GM12873 (cell line): ENCODE measurements at regions not wholly inside any gene's neighbourhood (a gene's known extent, or its start where the extent isn't known, plus 50 kb on each side); places are given as distances from the start of the nearest gene placed in this dataset.

Experiments
- CTCF ChIP-seq: IDR thresholded peaks from 2 replicates; pipeline ENCODE4 v1.5.1; 2012; ENCODE audit warnings: low read depth, mild to moderate bottlenecking, moderate library complexity, low read length, control low read depth; ENCODE audit not compliant: insufficient read depth; ENCODE audit errors: missing control alignments

DNA sequence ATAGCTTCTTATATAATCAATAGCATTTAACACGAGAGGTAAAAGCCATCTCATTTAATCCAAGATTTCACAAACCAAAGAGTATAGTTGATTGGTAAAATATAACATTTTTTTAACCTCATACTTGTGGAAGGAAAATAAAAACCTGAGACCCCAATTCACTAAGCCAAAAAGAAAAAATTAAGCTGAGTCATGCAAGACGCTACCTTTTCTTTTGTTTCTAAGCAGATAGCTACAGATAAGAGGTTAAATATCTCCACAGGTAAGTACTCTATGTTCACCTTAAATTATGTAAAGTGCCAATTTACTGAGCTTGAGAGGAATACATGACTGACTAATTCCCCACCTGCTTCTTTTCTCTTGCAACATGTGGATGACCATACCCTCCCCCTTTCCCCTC is 656.4 kb downstream of the MECOM start:
- no peak for TF ChIP-seq CTCF

DNA sequence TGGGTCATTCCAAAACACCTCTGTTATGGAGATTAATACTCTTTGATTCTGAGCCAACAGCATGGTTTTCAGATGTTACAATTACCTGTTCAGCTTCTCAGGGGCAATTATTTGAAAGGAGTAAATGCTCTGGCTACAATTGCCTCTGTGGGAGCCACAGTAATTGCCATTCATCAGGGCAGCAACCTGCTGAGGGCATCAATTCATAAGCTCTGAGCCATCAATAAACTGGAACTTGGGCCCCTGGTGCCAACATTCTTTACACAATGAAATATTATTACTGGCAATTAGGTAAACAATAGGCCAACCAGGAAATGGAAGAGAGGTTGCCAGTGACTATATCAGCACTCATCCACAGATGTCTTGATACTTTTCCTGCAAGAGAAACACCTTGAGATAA is 660.8 kb downstream of the MECOM start:
- no peak for TF ChIP-seq CTCF

DNA sequence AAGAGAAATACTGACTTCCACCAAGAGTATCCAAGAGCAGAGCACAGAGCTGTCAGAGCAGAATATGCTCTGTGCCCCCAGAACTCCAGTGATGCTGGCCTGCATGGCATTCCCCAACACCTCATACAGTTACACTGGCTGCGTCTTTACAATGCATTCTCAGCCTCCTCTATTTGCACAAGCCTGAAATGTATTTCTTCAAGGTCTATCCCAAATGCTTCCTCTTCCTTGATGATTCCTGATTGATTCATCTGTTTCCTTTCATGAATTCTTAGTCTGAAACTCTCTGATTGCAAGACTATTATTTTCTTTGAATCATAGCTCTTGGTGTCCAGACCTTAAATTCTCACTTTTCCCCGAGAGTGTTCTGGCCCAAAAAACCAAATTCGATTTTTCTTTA is 664.7 kb downstream of the MECOM start:
- TF ChIP-seq CTCF = no peak

DNA sequence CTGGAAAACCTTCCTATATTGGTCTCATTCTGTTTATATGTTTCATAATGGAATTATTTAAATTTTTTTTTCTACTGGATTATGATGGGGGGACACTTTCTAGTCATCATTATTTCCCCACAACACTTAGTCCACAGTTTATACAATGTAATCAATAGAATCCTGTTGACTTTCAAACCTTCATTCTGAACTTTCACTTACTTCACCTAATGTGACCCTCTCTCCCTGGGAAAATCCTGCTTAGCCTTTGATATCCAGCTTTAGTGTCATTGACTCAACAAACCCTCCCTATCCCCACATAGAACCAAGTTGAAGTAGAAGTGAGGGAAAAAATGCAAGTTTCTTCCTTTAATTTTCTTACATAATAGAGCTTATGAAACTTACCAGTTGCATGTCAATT is 666.0 kb downstream of the MECOM start:
- TF ChIP-seq CTCF = no peak

DNA sequence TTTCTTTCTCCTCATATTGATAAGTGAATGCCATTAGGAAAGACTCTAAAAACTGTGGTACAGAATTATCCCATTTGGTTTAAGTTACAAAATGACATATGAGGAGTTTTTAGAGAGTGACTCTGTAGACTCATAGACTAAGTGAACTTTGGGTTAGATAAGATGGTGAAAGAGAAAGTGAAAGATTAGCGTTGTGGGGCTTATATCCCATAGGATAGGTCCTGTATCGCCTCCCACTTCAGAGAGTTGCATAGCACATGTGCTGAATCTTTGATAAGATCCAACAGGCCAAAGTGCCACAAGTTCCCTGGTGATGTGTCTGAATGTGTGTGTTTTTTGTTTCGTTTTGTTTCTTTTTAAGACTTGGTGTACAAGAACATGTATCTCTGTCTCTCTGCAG is 666.9 kb downstream of the MECOM start:
- no peak for TF ChIP-seq CTCF

GRCh38 chr3:168995129-168995528 is 668.4 kb downstream of the MECOM start:
- no peak for TF ChIP-seq CTCF

- TF ChIP-seq CTCF = no peak
These were observed 671.7 kb downstream of the MECOM start for GRCh38 chr3:168991803-168992202.

DNA sequence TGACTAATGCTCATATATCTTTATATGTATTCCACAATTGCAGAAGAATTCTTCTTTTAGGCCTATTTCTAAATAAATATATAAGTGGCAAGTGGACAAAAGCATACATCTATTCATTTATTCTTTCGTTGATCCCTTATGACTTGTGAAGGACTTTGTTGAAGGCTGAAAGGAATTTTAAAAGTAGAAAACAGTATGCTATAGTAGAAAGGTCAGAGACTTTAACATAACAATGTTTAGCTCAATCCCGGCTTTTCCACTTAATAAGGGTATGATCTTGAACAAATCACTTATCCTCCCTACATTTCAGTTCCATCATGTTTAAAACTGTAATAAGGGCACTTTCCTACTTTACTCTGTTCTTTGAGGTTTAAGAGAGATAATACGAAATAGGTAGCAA is 672.9 kb downstream of the MECOM start:
- TF ChIP-seq CTCF = no peak
